ENCODE measurements at regions not wholly inside any gene's neighbourhood (a gene's known extent, or its start where the extent isn't known, plus 50 kb on each side); places are given as distances from the start of the nearest gene placed in this dataset.

- Histone ChIP-seq H2AFZ (ENCODE audit: low read depth) (no peak overlapping the region), H3K4me2 (no peak overlapping the region), H4K20me1 (ENCODE audit: insufficient read depth) (no peaks in the 10 kb centered on the region), H3K4me3 (ENCODE audit: low read depth in 2 of 2, low read length in 1 of 2) (no peak overlapping the region), H3F3A (replicated peaks; ENCODE audit: insufficient read depth) (no peaks in the 10 kb centered on the region), H3K27me3 (ENCODE audit: insufficient read depth) (no peaks in the 10 kb centered on the region), H3K9me2 (no peaks in the 10 kb centered on the region), H3K9ac (no peak overlapping the region), H3K36me3 (replicated peaks in 1 of 2; ENCODE audit: control insufficient read depth in 1 of 2, insufficient read depth in 2 of 2, low read length in 1 of 2) (no peaks in the 10 kb centered on the region), H3K9me3 (no peaks in the 10 kb centered on the region), H3K27ac (ENCODE audit: low read depth in 2 of 2, low read length in 1 of 2) (no peak overlapping the region), H3K79me2 (ENCODE audit: insufficient read depth) (no peaks in the 10 kb centered on the region), H3K4me1 (ENCODE audit: control insufficient read depth in 1 of 2, insufficient read depth in 2 of 2, low read depth in 1 of 2, low read length in 1 of 2) (no peaks in the 10 kb centered on the region)
- TF ChIP-seq RCOR1 (IDR thresholded peaks at IDR 0.05; ENCODE audit: low read length) (no peak), TEAD4 (IDR thresholded peaks at IDR 0.05; ENCODE audit: borderline replicate concordance, insufficient read depth) (no peak), EP300 (IDR thresholded peaks at IDR 0.05; ENCODE audit: borderline replicate concordance in 1 of 2, low read depth in 1 of 2, low read length in 1 of 2) (no peak), FOXM1 (IDR thresholded peaks at IDR 0.05; ENCODE audit: low read depth) (no peak), RAD21 (IDR thresholded peaks at IDR 0.05; ENCODE audit: low read length) (no peak)
- ChIA-PET POLR2A (no interaction called here), CTCF (no interaction called here)
- no peak for DNase-seq
Observed at GRCh38 chr11:21659961-21660360, 532.9 kb upstream of the ANO5 start.

GRCh38 chr11:21675049-21675616, 517.8 kb upstream of the ANO5 start:
- no peak for DNase-seq
- H3F3A ChIP-seq (replicated peaks; ENCODE audit: insufficient read depth) = no peaks in the 10 kb centered on the region
- H3K9me3 ChIP-seq = peaks cover 7% of the 10 kb centered on the region; the same call in 1 of the 2 replicates
- H3K9ac ChIP-seq = no peak overlapping the region
- POLR2A ChIA-PET = no interaction called here
- no peaks in the 10 kb centered on the region for H3K79me2 ChIP-seq (ENCODE audit: insufficient read depth)
- H3K27ac ChIP-seq (ENCODE audit: low read depth in 2 of 2, low read length in 1 of 2) = no peak overlapping the region
- H2AFZ ChIP-seq (ENCODE audit: low read depth) = no peak overlapping the region
- no peaks in the 10 kb centered on the region for H3K4me1 ChIP-seq (ENCODE audit: control insufficient read depth in 1 of 2, insufficient read depth in 2 of 2, low read depth in 1 of 2, low read length in 1 of 2)
- CTCF ChIA-PET = no interaction called here
- H3K27me3 ChIP-seq (ENCODE audit: insufficient read depth) = no peaks in the 10 kb centered on the region
- no peak overlapping the region for H3K4me2 ChIP-seq
- no peak overlapping the region for H3K4me3 ChIP-seq (ENCODE audit: low read depth in 2 of 2, low read length in 1 of 2)
- H3K36me3 ChIP-seq (replicated peaks in 1 of 2; ENCODE audit: control insufficient read depth in 1 of 2, insufficient read depth in 2 of 2, low read length in 1 of 2) = no peaks in the 10 kb centered on the region
- H3K9me2 ChIP-seq = no peaks in the 10 kb centered on the region
- WGBS (ENCODE audit: low lambda C conversion rate) = 14% methylated on average over 6 of the region's 6 CpGs
- no peaks in the 10 kb centered on the region for H4K20me1 ChIP-seq (ENCODE audit: insufficient read depth)
- no peak for TF ChIP-seq REST (IDR thresholded peaks at IDR 0.05; ENCODE audit: low read depth, low read length)
- TF ChIP-seq USF2 (IDR thresholded peaks at IDR 0.05; ENCODE audit: borderline replicate concordance, low read depth, low read length) = no peak
- no peak for TF ChIP-seq CHD2 (IDR thresholded peaks at IDR 0.05; ENCODE audit: low read length, partially characterized antibody)
- TF ChIP-seq RFX5 (IDR thresholded peaks at IDR 0.05; ENCODE audit: low read length) = no peak
- TF ChIP-seq TAF1 (IDR thresholded peaks at IDR 0.05; ENCODE audit: borderline replicate concordance, low read depth, low read length) = no peak
- TF ChIP-seq TCF12 (IDR thresholded peaks at IDR 0.05) = no peak
- TF ChIP-seq PBX3 (IDR thresholded peaks at IDR 0.05) = no peak
- no peak for TF ChIP-seq IRF3 (IDR thresholded peaks at IDR 0.05; ENCODE audit: low read depth, low read length)
- no peak for TF ChIP-seq JUND (IDR thresholded peaks at IDR 0.05)
- TF ChIP-seq FOSL2 (IDR thresholded peaks at IDR 0.05; ENCODE audit: borderline replicate concordance, low read depth) = no peak
- TF ChIP-seq RAD21 (IDR thresholded peaks at IDR 0.05; ENCODE audit: low read length) = no peak
- no peak for TF ChIP-seq SMC3 (IDR thresholded peaks at IDR 0.05; ENCODE audit: low read depth, low read length)
- TF ChIP-seq NFIC (IDR thresholded peaks at IDR 0.05; ENCODE audit: borderline replicate concordance) = no peak
- TF ChIP-seq FOXJ3 (CRISPR knock-in tag; IDR thresholded peaks at IDR 0.05) = no peak
- no peak for TF ChIP-seq YY1 (IDR thresholded peaks at IDR 0.05; ENCODE audit: low read depth)
- TF ChIP-seq POLR2AphosphoS5 (IDR thresholded peaks at IDR 0.05; ENCODE audit: low read depth, low read length) = no peak
- no peak for TF ChIP-seq USF1 (IDR thresholded peaks at IDR 0.05; ENCODE audit: borderline replicate concordance, low read depth)
